ENCODE measurements at regions not wholly inside any gene's neighbourhood (a gene's known extent, or its start where the extent isn't known, plus 50 kb on each side); places are given as distances from the start of the nearest gene placed in this dataset.

- H3K4me2 ChIP-seq (ENCODE audit: control insufficient read depth, insufficient read depth), result no peak overlapping the region
- ChIA-PET RAD21 (ENCODE audit: unreplicated experiment) (no interaction called here), POLR2A (no interaction called here), CTCF (no interaction called here), SMC1A (ENCODE audit: uncharacterized antibody, unreplicated experiment) (no interaction called here)
- H3K27me3 ChIP-seq (replicated peaks in 1 of 2; ENCODE audit: control insufficient read depth in 2 of 2, insufficient read depth in 2 of 2, low read length in 1 of 2), result no peaks in the 10 kb centered on the region
- DNase-seq (ENCODE audit: low read depth, low spot score) (no peak), ATAC-seq (no peak), FAIRE-seq (no peak)
- H3K36me3 ChIP-seq (ENCODE audit: control insufficient read depth in 2 of 2, insufficient read depth in 2 of 2, low read length in 1 of 2), result no peaks in the 10 kb centered on the region
- intact Hi-C loops (cut with micrococcal nuclease; ENCODE audit: unreplicated experiment) (no loop called here), in situ Hi-C loops (cut with MboI) (no loop called here)
- TF ChIP-seq ESRRA (IDR thresholded peaks at IDR 0.05; ENCODE audit: low read length) (no peak), E2F8 (IDR thresholded peaks at IDR 0.05; ENCODE audit: low read depth, partially characterized antibody) (no peak), HSF1 (IDR thresholded peaks at IDR 0.05; ENCODE audit: low read depth, low read length) (no peak), CHD4 (IDR thresholded peaks at IDR 0.05) (no peak), MYB (IDR thresholded peaks at IDR 0.05; ENCODE audit: borderline replicate concordance, low read depth, low read length) (no peak), IRF4 (IDR thresholded peaks at IDR 0.05; ENCODE audit: low read depth, low read length) (no peak), NFYB (IDR thresholded peaks at IDR 0.05; ENCODE audit: insufficient read depth, low read depth, low read length) (no peak; the same call in 1 of the 2 replicates), GATAD2B (conservative IDR thresholded peaks at IDR 0.05; ENCODE audit: low read depth) (no peak), BCL11A (IDR thresholded peaks at IDR 0.05; ENCODE audit: low read depth, low read length) (no peak), SPI1 (IDR thresholded peaks at IDR 0.05; ENCODE audit: borderline replicate concordance, insufficient read depth, low read depth, low read length) (no peak), CBX3 (IDR thresholded peaks at IDR 0.05; ENCODE audit: borderline replicate concordance, low read depth) (no peak)
- TF ChIP-seq, protein P1, sequence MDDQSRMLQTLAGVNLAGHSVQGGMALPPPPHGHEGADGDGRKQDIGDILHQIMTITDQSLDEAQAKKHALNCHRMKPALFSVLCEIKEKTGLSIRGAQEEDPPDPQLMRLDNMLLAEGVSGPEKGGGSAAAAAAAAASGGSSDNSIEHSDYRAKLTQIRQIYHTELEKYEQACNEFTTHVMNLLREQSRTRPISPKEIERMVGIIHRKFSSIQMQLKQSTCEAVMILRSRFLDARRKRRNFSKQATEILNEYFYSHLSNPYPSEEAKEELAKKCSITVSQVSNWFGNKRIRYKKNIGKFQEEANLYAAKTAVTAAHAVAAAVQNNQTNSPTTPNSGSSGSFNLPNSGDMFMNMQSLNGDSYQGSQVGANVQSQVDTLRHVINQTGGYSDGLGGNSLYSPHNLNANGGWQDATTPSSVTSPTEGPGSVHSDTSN (IDR thresholded peaks at IDR 0.05; ENCODE audit: insufficient replicate concordance, low read depth, low read length), result no peak
- TF ChIP-seq, protein P2, sequence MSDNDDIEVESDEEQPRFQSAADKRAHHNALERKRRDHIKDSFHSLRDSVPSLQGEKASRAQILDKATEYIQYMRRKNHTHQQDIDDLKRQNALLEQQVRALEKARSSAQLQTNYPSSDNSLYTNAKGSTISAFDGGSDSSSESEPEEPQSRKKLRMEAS (IDR thresholded peaks at IDR 0.05; ENCODE audit: low read depth, low read length), result no peak
- TF ChIP-seq, protein P3, sequence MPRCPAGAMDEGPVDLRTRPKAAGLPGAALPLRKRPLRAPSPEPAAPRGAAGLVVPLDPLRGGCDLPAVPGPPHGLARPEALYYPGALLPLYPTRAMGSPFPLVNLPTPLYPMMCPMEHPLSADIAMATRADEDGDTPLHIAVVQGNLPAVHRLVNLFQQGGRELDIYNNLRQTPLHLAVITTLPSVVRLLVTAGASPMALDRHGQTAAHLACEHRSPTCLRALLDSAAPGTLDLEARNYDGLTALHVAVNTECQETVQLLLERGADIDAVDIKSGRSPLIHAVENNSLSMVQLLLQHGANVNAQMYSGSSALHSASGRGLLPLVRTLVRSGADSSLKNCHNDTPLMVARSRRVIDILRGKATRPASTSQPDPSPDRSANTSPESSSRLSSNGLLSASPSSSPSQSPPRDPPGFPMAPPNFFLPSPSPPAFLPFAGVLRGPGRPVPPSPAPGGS (IDR thresholded peaks at IDR 0.05; ENCODE audit: borderline replicate concordance, insufficient read depth, low read depth, low read length, poor library complexity, severe bottlenecking), result no peak
- 40% methylated on average over 6 of the region's 6 CpGs for WGBS (ENCODE audit: insufficient coverage, insufficient replicate concordance, low lambda C conversion rate, missing lambda C conversion rate)
- H3K79me2 ChIP-seq (ENCODE audit: control insufficient read depth, insufficient read depth, low read length), result no peaks in the 10 kb centered on the region
- no peaks in the 10 kb centered on the region for H3K9me3 ChIP-seq (replicated peaks; ENCODE audit: control insufficient read depth, insufficient read depth, low read length)
- H3K27ac ChIP-seq (ENCODE audit: control insufficient read depth, insufficient read depth), result no peak overlapping the region
- no peaks in the 10 kb centered on the region for H4K20me1 ChIP-seq (ENCODE audit: control insufficient read depth, insufficient read depth)
- H2AFZ ChIP-seq (ENCODE audit: control insufficient read depth, low read depth, low read length), result no peak overlapping the region
- H3K4me1 ChIP-seq (ENCODE audit: control insufficient read depth, insufficient read depth, low read length), result no peaks in the 10 kb centered on the region
- no peak overlapping the region for H3K4me3 ChIP-seq
- BruUV-seq (replicated peaks), result no TSS peak
- H3K9ac ChIP-seq (ENCODE audit: control insufficient read depth, insufficient read depth, low read length), result no peak overlapping the region
These were observed 566.2 kb upstream of the IGFBP7 start for GRCh38 chr4:57676394-57676793.

Data from GM12878 (cell line).